Left colon (tissue), 2 donors: ENCODE measurements at regions not wholly inside any gene's neighbourhood (a gene's known extent, or its start where the extent isn't known, plus 50 kb on each side); places are given as distances from the start of the nearest gene placed in this dataset.
A peak's percentile ranks its signal among the peaks of the same experiment; 100 is the strongest.
"Not testable (repeated sequence)": the region's sequence is repeated elsewhere in the genome, so short reads cannot be mapped to it uniquely, and the experiment has no call there.

Experiments used
- ATAC-seq: fragments of 200-7000 bp; cut with Tn5 transposase; one replicate; pipeline ENCODE4 v1.9.1; 2020; ENCODE audit warnings: mild to moderate bottlenecking, moderate library complexity
- DNase-seq, 2 donors: peaks; one replicate each; pipeline ENCODE4 v3.0.0-alpha.2; 2020
- intact Hi-C, 2 donors: fragments of 100-400 bp; cut with DNase I in 1 of 2; cut with micrococcal nuclease in 1 of 2; formaldehyde crosslinking; loops; one replicate each; pipeline versions ENCODE4 v1.11.2 to v1.14.0; 2022; cut with DNase I, micrococcal nuclease
- donor health status: DM: no; HTN: no; CAD: no.
- donor health status: DM: yes; HTN: yes; CAD: no.

- DNase-seq, intact Hi-C loops, ATAC-seq: not testable (repeated sequence)
These were observed 1000.9 kb upstream of the CDH18 start for GRCh38 chr5:20988933-20989332.

- intact Hi-C loops, result no loop called here
- ATAC-seq (no peak), DNase-seq (no peak)
These were observed 997.8 kb upstream of the CDH18 start for GRCh38 chr5:20985754-20986153.

GRCh38 chr5:20974426-20974825 lies 986.4 kb upstream of the CDH18 start:
- intact Hi-C loops, result no loop called here
- ATAC-seq (no peak), DNase-seq (no peak)

- intact Hi-C loops, result no loop called here
- peak in 1 of 2 donors; percentile 9 for DNase-seq
- no peak for ATAC-seq
These were observed 984.5 kb upstream of the CDH18 start for GRCh38 chr5:20972419-20972925.

- ATAC-seq (no peak), DNase-seq (no peak)
- intact Hi-C loops, result no loop called here
These were observed 971.3 kb upstream of the CDH18 start for GRCh38 chr5:20959347-20959746.

- intact Hi-C loops, result no loop called here
- no peak for DNase-seq
- ATAC-seq, result no peak
These were observed 970.6 kb upstream of the CDH18 start for GRCh38 chr5:20958641-20959040.

- ATAC-seq, result no peak
- DNase-seq, result no peak
- intact Hi-C loops, result no loop called here
These were observed 968.1 kb upstream of the CDH18 start for GRCh38 chr5:20956134-20956533.

GRCh38 chr5:20949636-20950035 lies 961.6 kb upstream of the CDH18 start:
- intact Hi-C loops, result no loop called here
- ATAC-seq, result no peak
- no peak for DNase-seq

GRCh38 chr5:20943183-20943971 lies 955.4 kb upstream of the CDH18 start:
- ATAC-seq, intact Hi-C loops, DNase-seq: not testable (repeated sequence)

- DNase-seq, intact Hi-C loops, ATAC-seq: not testable (repeated sequence)
These were observed 954.6 kb upstream of the CDH18 start for GRCh38 chr5:20942603-20943002.

- ATAC-seq, intact Hi-C loops, DNase-seq: not testable (repeated sequence)
These were observed 952.8 kb upstream of the CDH18 start for GRCh38 chr5:20940786-20941185.

GRCh38 chr5:20890936-20891335 lies 902.9 kb upstream of the CDH18 start:
- ATAC-seq, DNase-seq, intact Hi-C loops: not testable (repeated sequence)

- intact Hi-C loops, DNase-seq, ATAC-seq: not testable (repeated sequence)
These were observed 887.7 kb upstream of the CDH18 start for GRCh38 chr5:20875726-20876125.

GRCh38 chr5:20865892-20866291 lies 877.9 kb upstream of the CDH18 start:
- ATAC-seq, intact Hi-C loops, DNase-seq: not testable (repeated sequence)

GRCh38 chr5:20833081-20833627 lies 845.2 kb upstream of the CDH18 start:
- intact Hi-C loops, result no loop called here
- ATAC-seq (no peak), DNase-seq (no peak)

- intact Hi-C loops, result no loop called here
- ATAC-seq, result no peak
- DNase-seq, result no peak
These were observed 844.4 kb upstream of the CDH18 start for GRCh38 chr5:20832204-20833080.

GRCh38 chr5:20825951-20826350 lies 838.0 kb upstream of the CDH18 start:
- intact Hi-C loops, DNase-seq, ATAC-seq: not testable (repeated sequence)

GRCh38 chr5:20797216-20797615 lies 809.2 kb upstream of the CDH18 start:
- ATAC-seq, intact Hi-C loops, DNase-seq: not testable (repeated sequence)

- DNase-seq, ATAC-seq, intact Hi-C loops: not testable (repeated sequence)
These were observed 796.8 kb upstream of the CDH18 start for GRCh38 chr5:20784755-20785154.
